ENCODE measurements at regions not wholly inside any gene's neighbourhood (a gene's known extent, or its start where the extent isn't known, plus 50 kb on each side); places are given as distances from the start of the nearest gene placed in this dataset.

DNA sequence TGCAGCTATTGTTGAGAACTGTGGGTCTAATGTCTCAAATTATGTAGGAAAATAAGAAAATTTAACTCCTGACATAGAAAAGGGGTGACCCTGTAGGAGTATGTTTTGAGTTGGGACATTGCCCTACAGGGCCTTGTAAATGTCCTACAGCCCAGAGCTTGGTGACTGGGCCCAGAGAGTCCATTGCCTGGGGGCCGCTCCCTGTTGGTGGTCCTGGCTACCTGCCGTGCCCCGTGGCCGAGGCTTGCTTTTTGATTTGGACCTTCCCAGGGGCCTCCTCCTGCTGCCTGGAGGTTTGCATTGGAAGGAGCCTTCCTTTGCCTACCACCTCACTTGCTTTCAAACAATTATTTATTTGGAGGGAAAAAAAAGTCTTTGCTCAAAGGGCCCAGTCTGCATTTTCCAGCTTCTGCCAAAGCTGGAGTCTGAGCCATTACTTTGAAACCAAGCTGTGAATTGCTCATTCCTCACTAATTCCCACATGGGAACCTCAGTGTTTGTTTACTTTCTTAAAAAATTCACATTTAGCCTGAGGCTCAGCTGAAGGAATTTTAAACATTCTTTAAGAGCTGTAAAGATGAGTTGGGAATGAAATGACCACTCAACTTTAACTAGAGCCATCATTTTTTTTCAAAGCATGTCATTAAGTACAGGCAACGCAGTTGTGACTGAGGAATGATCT is 355.0 kb downstream of the GLRX3 start:
- Histone ChIP-seq H3K27me3 (ENCODE audit: insufficient read depth, low read length) (no peaks in the 10 kb centered on the region), H3K4me1 (ENCODE audit: insufficient read depth, low read length) (no peaks in the 10 kb centered on the region), H3K4me3 (ENCODE audit: low read length) (no peak overlapping the region), H3K9me3 (ENCODE audit: low read depth, low read length) (no peaks in the 10 kb centered on the region)

DNA sequence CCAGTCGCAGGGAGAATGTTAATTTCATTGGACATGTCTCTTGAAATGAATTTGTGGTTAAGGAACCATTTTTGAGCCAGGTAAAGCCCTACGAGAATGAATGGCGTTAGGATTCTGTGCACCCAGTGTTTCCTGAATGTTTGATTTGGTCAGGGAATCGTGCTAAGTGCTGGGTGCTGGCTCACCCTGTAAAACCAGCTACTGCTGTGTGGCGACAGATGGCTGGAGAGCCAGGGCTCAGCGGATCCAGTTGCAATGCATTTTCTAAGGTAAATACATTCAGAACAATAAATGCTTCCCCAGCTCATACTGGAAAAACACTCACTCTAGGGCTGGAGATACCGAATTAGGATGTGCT is 355.5 kb downstream of the GLRX3 start:
- Histone ChIP-seq H3K4me1 (ENCODE audit: insufficient read depth, low read length) (no peaks in the 10 kb centered on the region), H3K9me3 (ENCODE audit: low read depth, low read length) (no peaks in the 10 kb centered on the region)

DNA sequence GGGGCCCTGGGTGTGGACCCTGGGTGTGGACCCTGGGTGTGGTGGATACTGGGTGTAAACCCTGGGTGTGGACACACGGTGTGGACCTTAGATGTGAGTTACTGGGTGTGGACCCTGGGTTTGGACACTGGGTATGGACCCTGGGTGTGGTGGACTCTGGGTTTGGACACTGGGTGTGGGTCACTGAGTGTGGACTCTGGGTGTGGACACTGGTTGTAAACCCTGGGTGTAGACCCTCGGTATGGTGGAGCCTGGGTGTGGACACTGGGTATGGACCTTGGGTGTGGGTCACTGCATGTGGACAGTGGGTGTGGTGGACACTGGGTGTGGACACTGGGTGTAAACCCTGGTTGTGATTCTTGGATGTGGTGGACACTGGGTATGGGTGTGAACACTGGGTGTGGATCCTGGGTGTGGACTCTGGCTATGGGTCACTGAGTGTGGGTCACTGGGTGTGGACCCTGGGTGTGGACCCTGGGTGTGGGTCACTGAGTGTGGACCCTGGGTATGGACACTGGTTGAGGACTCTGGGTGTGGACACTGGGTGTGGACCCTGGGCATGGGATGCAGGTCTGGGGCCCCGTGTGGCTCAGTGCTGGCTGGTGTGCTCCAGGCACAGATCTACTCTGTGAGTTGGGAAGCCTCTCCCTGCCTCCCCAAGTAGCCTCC is 356.2 kb downstream of the GLRX3 start:
- Histone ChIP-seq H3K27me3 (ENCODE audit: insufficient read depth, low read length) (no peaks in the 10 kb centered on the region), H3K4me1 (ENCODE audit: insufficient read depth, low read length) (no peaks in the 10 kb centered on the region), H3K4me3 (ENCODE audit: low read length) (no peak overlapping the region)

More for the DNA sequence above, 355.5 kb downstream of the GLRX3 start:
- H3K27me3 ChIP-seq (ENCODE audit: insufficient read depth, low read length): no peaks in the 10 kb centered on the region
- H3K4me3 ChIP-seq (ENCODE audit: low read length): no peak overlapping the region

DNA sequence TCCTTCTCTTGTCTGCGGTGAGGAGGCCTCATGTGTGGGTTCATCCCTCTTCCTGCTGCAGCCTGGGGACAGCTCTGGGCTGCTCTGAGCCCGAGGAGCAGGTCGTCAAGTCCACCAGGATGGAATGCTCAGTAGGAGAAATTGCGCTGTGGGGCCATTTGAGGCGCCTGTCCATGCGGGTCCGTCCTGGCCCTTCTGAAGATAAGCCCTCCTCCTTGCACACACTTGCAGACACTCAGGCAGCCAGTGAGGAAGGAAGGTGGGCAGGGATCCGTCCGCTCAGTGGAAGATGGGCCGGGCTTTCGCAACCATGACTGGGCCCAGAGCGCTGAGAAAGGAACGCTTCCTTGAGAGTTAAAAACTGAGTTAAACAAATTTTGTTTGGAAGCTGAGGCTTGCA is 356.8 kb downstream of the GLRX3 start:
- no peak overlapping the region for H3K4me3 ChIP-seq (ENCODE audit: low read length)
- no peaks in the 10 kb centered on the region for H3K27me3 ChIP-seq (ENCODE audit: insufficient read depth, low read length)
- H3K9me3 ChIP-seq (ENCODE audit: low read depth, low read length): no peaks in the 10 kb centered on the region
- no peaks in the 10 kb centered on the region for H3K4me1 ChIP-seq (ENCODE audit: insufficient read depth, low read length)

More for the DNA sequence above, 356.2 kb downstream of the GLRX3 start:
- H3K9me3 ChIP-seq (ENCODE audit: low read depth, low read length): no peaks in the 10 kb centered on the region

DNA sequence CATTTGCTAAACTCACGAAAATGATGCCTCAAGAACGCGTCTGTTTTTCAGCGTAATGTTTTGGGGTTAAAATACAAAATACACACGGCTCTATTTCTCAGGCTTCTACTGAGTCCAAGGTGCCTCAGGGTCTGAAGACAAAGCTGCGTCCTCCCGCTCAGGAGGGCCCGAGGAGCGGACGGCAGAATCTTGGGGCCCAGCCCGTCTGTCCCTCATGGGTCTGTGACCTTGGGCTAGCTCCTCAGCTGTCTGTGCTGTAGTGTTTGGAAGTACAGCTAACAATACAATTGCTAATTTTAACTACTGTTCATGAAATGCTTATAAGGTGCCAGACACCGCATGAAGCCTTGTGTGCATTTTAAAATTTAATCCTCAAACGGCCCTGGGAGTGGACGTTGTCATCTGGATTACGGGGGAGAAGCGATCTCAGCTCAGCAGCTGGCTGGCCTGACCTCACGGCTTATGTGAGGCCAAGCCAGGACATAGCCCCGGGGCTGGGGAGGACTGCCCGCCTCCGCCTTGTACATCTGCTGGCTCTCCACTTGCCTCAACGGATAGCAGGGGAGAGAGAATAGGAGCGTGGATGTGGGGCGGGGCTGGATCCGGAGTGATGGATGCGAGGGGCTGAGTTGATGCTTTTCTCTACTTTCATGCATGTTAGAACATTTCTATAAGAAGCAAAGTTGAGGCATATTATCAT is 357.4 kb downstream of the GLRX3 start:
- H3K27me3 ChIP-seq (ENCODE audit: insufficient read depth, low read length): no peaks in the 10 kb centered on the region
- no peak overlapping the region for H3K4me3 ChIP-seq (ENCODE audit: low read length)
- H3K4me1 ChIP-seq (ENCODE audit: insufficient read depth, low read length): no peaks in the 10 kb centered on the region
- H3K9me3 ChIP-seq (ENCODE audit: low read depth, low read length): no peaks in the 10 kb centered on the region

DNA sequence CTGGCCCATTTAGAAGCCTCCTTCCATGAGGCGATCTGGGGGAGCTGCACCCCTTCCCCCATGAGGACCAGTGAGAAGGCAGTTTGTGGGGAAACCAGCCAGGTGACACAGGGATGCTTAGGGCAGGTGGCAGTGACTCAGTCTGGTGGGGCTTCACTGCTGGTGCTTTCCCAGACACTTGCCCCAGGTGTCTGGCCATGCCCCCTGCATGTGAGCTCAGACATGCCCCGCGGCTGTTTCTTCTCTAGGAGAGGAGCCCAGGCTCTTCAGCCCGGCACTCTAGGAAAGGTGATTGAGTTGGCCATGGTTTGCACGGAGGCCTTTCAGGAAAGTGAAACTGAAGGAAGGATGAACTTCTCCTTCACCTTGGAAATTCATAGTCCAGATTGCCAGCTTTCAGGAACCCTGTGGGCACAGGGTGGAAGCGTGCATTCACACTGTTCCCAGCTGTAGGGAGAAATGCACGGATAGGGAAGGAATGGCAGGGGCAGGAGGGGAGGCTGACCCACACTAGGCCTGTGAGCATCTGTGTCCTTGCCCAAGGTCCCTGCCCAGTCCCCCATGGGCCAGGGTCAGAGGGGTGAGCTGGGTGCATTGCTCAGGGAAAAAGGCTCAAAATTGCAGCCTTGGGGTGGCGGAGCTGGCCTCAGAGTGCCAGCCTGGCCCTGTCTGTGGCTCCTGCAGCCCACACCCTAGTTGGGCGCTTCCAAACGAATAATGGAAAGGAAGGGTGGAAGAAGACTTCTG is 359.1 kb downstream of the GLRX3 start:
- Histone ChIP-seq H3K27me3 (ENCODE audit: insufficient read depth, low read length) (no peaks in the 10 kb centered on the region), H3K9me3 (ENCODE audit: low read depth, low read length) (no peaks in the 10 kb centered on the region), H3K4me3 (ENCODE audit: low read length) (no peak overlapping the region), H3K4me1 (ENCODE audit: insufficient read depth, low read length) (no peaks in the 10 kb centered on the region)

DNA sequence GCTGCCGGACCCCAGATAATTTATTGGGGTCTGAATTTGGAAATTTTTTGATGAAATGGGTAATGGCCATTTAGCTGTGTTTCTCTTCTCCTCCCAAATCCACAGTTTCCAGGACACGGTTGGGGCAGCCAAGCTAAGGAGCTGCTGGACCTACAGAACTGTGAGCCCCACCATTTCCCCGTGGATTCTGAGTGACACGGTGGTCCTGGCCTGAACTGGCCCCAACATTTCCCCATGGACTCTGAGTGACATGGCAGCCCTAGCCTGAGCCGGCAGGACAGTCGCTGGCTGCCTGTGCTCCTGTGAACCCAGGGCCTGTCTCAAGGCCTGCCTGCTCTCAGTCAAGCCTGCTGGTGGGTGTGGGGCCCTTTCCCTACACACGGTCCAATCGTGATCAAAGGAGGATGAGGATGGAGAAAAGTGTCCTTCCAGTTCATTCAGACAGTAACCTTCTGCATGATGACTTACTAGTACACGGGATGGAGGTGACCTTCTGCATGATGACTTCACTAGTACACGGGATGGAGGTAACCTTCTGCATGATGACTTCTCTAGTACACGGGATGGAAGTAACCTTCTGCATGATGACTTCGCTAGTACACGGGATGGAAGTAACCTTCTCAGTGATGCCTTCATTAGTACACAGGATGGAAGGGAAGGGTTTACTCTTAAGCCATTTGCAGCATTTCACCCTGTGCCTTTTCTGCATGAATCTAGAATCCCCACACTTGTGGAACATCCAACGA is 359.9 kb downstream of the GLRX3 start:
- Histone ChIP-seq H3K9me3 (ENCODE audit: low read depth, low read length) (no peaks in the 10 kb centered on the region), H3K27me3 (ENCODE audit: insufficient read depth, low read length) (no peaks in the 10 kb centered on the region), H3K4me1 (ENCODE audit: insufficient read depth, low read length) (no peaks in the 10 kb centered on the region), H3K4me3 (ENCODE audit: low read length) (no peak overlapping the region)

DNA sequence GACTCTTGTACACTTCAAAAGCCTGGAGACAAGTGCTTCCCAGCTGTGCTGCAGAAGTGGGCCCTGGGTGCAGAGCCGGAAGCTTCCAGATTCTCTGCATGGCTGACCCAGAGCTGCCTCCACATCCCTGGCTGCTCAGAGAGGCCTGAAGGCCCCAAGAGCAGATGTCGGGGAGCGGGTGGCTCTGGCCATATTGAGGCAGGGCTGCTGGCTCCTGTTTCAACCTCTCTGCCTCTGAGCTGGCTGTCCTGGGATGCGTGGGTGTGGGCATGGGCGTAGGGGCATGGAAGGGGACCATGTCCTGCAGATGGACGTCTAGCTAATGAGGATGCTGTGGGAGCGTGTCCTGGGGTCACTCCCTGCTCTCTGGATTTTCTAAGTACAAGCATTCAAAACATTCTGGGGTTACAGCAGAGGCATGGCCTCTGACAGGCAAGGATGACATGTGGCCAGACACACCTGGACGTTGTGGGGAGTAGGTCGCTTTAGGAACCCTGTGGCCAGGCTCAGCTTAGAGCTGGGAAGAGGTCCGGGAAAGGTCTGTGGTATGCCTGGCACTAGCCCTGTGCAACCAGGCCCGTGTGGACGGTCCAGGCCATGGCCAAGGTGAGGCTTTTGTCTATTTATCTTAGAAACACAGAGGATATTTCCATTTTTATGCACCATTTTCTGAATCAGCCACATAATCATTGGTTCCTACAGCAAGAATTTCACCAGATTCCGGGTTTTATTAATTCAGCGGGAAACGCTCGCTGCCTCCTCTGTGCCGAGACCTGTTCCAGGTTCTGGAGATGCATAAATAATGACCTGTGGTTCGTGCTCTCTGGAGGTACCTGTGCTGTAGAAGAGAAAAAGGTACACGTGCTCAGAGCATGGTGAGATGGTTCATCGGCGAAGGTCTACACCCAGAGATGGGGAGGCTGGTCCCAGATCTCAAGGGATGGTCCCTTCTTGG is 361.1 kb downstream of the GLRX3 start:
- Histone ChIP-seq H3K4me1 (ENCODE audit: insufficient read depth, low read length) (no peaks in the 10 kb centered on the region), H3K27me3 (ENCODE audit: insufficient read depth, low read length) (no peaks in the 10 kb centered on the region), H3K4me3 (ENCODE audit: low read length) (no peak overlapping the region), H3K9me3 (ENCODE audit: low read depth, low read length) (no peaks in the 10 kb centered on the region)

DNA sequence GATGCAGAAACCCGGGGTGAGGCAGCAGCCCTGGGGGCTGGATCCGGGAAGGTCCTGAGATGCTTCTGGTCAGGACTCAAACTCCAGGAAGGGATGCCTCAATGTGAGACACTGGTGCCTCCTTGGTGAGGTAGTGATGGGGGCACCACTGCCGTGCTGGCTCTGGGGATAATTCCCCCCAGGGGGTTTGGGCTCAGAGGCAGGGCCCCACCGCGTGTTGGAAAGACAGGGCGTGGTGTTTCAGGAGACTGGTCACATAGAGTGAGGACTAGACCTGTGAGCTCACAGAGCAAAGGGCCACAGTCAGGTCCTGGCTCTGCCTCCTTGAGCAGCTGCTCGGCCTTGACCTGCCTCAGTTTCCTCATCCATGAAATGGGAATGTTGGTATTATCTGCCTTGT is 361.9 kb downstream of the GLRX3 start:
- H3K4me1 ChIP-seq (ENCODE audit: insufficient read depth, low read length): no peaks in the 10 kb centered on the region
- H3K4me3 ChIP-seq (ENCODE audit: low read length): no peak overlapping the region
- H3K27me3 ChIP-seq (ENCODE audit: insufficient read depth, low read length): no peaks in the 10 kb centered on the region
- H3K9me3 ChIP-seq (ENCODE audit: low read depth, low read length): no peaks in the 10 kb centered on the region

DNA sequence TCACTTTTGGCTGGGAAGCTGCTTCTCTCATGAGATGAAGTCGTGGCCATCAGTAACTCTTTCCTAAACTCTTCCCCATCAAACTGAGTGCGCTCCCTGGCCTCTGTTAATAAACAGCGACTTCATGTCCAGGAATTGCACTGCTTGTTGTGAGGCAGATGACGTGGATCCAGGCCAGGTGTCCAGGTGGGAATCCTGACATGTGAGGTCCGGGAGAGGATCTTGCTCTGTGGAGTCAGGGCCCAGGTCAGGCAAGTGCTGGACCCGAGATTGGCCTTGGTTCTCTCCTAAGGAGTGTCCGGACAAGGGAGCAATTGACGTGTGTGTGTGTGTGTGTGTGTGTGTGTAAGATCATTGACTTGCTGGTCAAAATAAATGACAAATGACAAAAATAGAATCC is 362.7 kb downstream of the GLRX3 start:
- Histone ChIP-seq H3K4me3 (ENCODE audit: low read length) (no peak overlapping the region), H3K4me1 (ENCODE audit: insufficient read depth, low read length) (no peaks in the 10 kb centered on the region), H3K27me3 (ENCODE audit: insufficient read depth, low read length) (no peaks in the 10 kb centered on the region), H3K9me3 (ENCODE audit: low read depth, low read length) (no peaks in the 10 kb centered on the region)

DNA sequence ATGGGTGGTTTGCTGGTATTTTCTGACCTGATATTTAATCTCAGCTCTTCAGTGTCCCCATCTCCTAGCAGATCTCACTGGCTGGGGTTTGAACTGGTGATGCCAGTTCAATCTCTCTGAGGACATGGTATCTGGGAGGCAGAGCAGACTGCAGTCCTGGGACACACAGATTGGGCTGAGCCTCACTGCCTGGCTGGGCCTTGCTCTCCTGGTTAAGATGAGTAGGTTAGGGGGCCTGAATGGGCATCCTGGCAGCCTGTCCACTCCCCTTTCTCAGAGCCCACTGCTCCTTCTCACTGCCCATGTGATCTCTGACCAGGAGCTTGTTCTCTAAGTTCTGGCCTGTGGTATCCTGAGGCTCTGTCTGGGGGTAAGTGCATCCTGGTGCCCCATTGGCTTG is 363.4 kb downstream of the GLRX3 start:
- Histone ChIP-seq H3K4me1 (ENCODE audit: insufficient read depth, low read length) (no peaks in the 10 kb centered on the region), H3K4me3 (ENCODE audit: low read length) (no peak overlapping the region), H3K9me3 (ENCODE audit: low read depth, low read length) (no peaks in the 10 kb centered on the region)

DNA sequence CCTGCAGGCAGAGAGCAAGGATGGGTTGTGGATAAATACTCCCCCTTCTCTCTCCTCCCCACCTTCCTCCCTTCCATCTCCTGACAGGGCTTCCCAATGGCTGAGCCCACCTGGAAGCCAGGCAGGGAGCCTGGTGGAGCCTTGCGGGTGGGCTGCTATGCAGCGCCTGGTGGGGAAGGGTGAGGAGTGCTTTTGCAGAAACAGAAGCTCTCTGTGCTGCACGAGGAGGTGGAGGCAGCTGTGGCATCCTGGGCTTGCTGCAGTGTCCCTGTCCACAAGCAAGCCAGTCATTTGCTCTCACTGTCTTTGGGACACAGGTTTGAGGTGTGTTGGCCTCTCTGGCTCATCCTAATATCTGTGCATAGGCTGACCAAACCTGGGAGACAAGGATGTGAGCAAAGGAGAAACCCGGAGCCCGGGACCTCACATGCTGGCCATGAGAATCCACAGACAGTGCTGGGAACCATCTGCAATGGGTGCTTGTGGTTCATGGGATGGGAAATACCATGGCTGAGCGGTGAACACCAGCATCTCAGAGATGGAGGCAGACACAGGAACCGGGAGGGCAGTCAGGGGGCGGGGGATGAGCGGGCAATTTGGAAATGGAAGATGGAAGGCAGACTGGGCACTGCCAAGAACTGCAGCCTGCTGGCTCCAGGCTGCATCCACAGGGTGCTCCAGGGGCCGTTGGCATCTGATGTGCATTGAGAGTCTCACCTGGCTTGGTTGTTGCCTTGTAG is 364.2 kb downstream of the GLRX3 start:
- Histone ChIP-seq H3K27me3 (ENCODE audit: insufficient read depth, low read length) (no peaks in the 10 kb centered on the region), H3K9me3 (ENCODE audit: low read depth, low read length) (no peaks in the 10 kb centered on the region), H3K4me1 (ENCODE audit: insufficient read depth, low read length) (no peaks in the 10 kb centered on the region), H3K4me3 (ENCODE audit: low read length) (no peak overlapping the region)

More for the DNA sequence above, 363.4 kb downstream of the GLRX3 start:
- H3K27me3 ChIP-seq (ENCODE audit: insufficient read depth, low read length): no peaks in the 10 kb centered on the region

DNA sequence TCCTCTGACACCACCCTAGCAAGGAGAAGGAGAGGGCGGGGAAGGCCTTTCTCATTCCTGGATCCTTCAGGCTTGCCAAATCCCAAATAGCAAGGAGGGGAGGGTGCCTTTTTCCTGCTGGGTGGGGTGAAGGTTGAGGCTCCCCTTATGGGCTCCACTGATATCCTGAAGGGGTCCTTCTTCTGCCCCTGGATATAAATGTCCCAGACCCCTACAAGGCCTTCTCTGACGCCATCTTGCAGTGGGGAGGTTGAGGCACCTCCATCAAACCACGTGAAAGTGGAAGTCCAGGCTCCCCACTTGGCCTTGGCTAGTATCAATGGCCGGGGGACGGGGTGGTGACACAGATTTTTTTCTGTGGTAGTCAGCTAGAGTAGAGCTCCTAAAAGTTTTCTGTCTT is 371.3 kb downstream of the GLRX3 start:
- no peaks in the 10 kb centered on the region for H3K9me3 ChIP-seq (ENCODE audit: low read depth, low read length)
- no peaks in the 10 kb centered on the region for H3K4me1 ChIP-seq (ENCODE audit: insufficient read depth, low read length)
- no peak overlapping the region for H3K4me3 ChIP-seq (ENCODE audit: low read length)
- no peaks in the 10 kb centered on the region for H3K27me3 ChIP-seq (ENCODE audit: insufficient read depth, low read length)

Measured in mononuclear cell (primary cell).